ENCODE measurements at regions not wholly inside any gene's neighbourhood (a gene's known extent, or its start where the extent isn't known, plus 50 kb on each side); places are given as distances from the start of the nearest gene placed in this dataset.
"Not testable (repeated sequence)": the region's sequence is repeated elsewhere in the genome, so short reads cannot be mapped to it uniquely, and the experiment has no call there.

- DNase-seq (no peak), ATAC-seq (no peak)
- POLR2A ChIA-PET, result no interaction called here
- Mint-ChIP-seq H3K4me3 (no peak overlapping the region), H3K4me1 (no peaks in the 10 kb centered on the region), H3K9me3 (peaks cover 6 to 32% (median 25%) of the 10 kb centered on the region in 9 donors), H3K27me3 (peaks cover 0 to 18% (median 12%) of the 10 kb centered on the region in 5 donors), H3K36me3 (peaks cover 0 to 14% (median 1%) of the 10 kb centered on the region in 3 donors), H3K27ac (no peak overlapping the region)
Measured at GRCh38 chr6:40669343-40669742, 82.2 kb upstream of the LRFN2 start.

GRCh38 chr6:40668203-40668602 lies 81.0 kb upstream of the LRFN2 start:
- Mint-ChIP-seq H3K36me3 (peaks cover 2 to 25% (median 3%) of the 10 kb centered on the region in 3 donors), H3K9me3 (peaks cover 6 to 44% (median 36%) of the 10 kb centered on the region in 9 donors), H3K4me3 (no peak overlapping the region), H3K27me3 (peaks cover 0 to 18% (median 12%) of the 10 kb centered on the region in 5 donors), H3K27ac (no peak overlapping the region), H3K4me1 (no peaks in the 10 kb centered on the region)
- DNase-seq (no peak), ATAC-seq (no peak)
- POLR2A ChIA-PET, result no interaction called here

- no peaks in the 10 kb centered on the region for H3K4me1 Mint-ChIP-seq
- POLR2A ChIA-PET, result no interaction called here
- peaks cover 6 to 49% (median 38%) of the 10 kb centered on the region in 9 donors for H3K9me3 Mint-ChIP-seq
- H3K4me3 Mint-ChIP-seq, result no peak overlapping the region
- H3K27me3 Mint-ChIP-seq, result peaks cover 0 to 18% (median 12%) of the 10 kb centered on the region in 5 donors
- no peak overlapping the region for H3K27ac Mint-ChIP-seq
- no peak for DNase-seq
- H3K36me3 Mint-ChIP-seq, result peaks cover 2 to 27% (median 3%) of the 10 kb centered on the region in 3 donors
- ATAC-seq, result no peak
Measured at GRCh38 chr6:40666530-40666929, 79.4 kb upstream of the LRFN2 start.

GRCh38 chr6:40661726-40662125 lies 74.6 kb upstream of the LRFN2 start:
- POLR2A ChIA-PET, result interaction anchor here (0.6 kb wide), 1 partner anchor 771 kb away, joined by 3 read pairs; no protein-coding TSS in a partner anchor
- Mint-ChIP-seq H3K36me3 (peaks cover 2 to 27% (median 3%) of the 10 kb centered on the region in 3 donors), H3K27ac (no peak overlapping the region), H3K27me3 (peaks cover 2 to 21% (median 12%) of the 10 kb centered on the region in 5 donors), H3K4me3 (no peak overlapping the region), H3K9me3 (peaks cover 6 to 39% (median 31%) of the 10 kb centered on the region in 9 donors), H3K4me1 (peaks cover 0 to 3% (median 0%) of the 10 kb centered on the region in 4 donors)
- no peak for ATAC-seq
- no peak for DNase-seq

GRCh38 chr6:40656772-40657171 lies 69.6 kb upstream of the LRFN2 start:
- H3K36me3 Mint-ChIP-seq, DNase-seq, POLR2A ChIA-PET, H3K4me3 Mint-ChIP-seq, ATAC-seq, H3K27ac Mint-ChIP-seq, H3K9me3 Mint-ChIP-seq, H3K4me1 Mint-ChIP-seq: not testable (repeated sequence)
- H3K27me3 Mint-ChIP-seq, result peaks cover 0 to 16% (median 9%) of the 10 kb centered on the region in 5 donors

GRCh38 chr6:40654828-40655227 lies 67.7 kb upstream of the LRFN2 start:
- POLR2A ChIA-PET, result no interaction called here
- Mint-ChIP-seq H3K36me3 (no peaks in the 10 kb centered on the region), H3K4me1 (no peaks in the 10 kb centered on the region), H3K4me3 (no peak overlapping the region), H3K9me3 (no peaks in the 10 kb centered on the region), H3K27ac (no peak overlapping the region), H3K27me3 (peaks cover 0 to 12% (median 4%) of the 10 kb centered on the region in 5 donors)
- DNase-seq (no peak), ATAC-seq (no peak)

GRCh38 chr6:40645043-40645442 lies 57.9 kb upstream of the LRFN2 start:
- H3K9me3 Mint-ChIP-seq, result no peaks in the 10 kb centered on the region
- DNase-seq (no peak), ATAC-seq (no peak)
- H3K36me3 Mint-ChIP-seq, result no peaks in the 10 kb centered on the region
- H3K27ac Mint-ChIP-seq, result no peak overlapping the region
- peaks cover 6 to 25% (median 21%) of the 10 kb centered on the region in 5 donors for H3K27me3 Mint-ChIP-seq
- no peak overlapping the region for H3K4me3 Mint-ChIP-seq
- POLR2A ChIA-PET, result no interaction called here
- H3K4me1 Mint-ChIP-seq, result peaks cover 10 to 17% (median 15%) of the 10 kb centered on the region in 4 donors

- Mint-ChIP-seq H3K4me1 (peaks cover 10 to 23% (median 18%) of the 10 kb centered on the region in 4 donors), H3K9me3 (no peaks in the 10 kb centered on the region), H3K4me3 (no peak overlapping the region), H3K36me3 (no peaks in the 10 kb centered on the region), H3K27ac (no peak overlapping the region), H3K27me3 (peaks cover 1 to 9% (median 2%) of the 10 kb centered on the region in 5 donors)
- no peak for DNase-seq
- ATAC-seq, result no peak
- POLR2A ChIA-PET, result no interaction called here
Measured at GRCh38 chr6:40642837-40643236, 55.7 kb upstream of the LRFN2 start.

- Mint-ChIP-seq H3K36me3 (no peaks in the 10 kb centered on the region), H3K27ac (no peak overlapping the region), H3K9me3 (no peaks in the 10 kb centered on the region), H3K4me3 (no peak overlapping the region), H3K4me1 (peaks cover 9 to 23% (median 18%) of the 10 kb centered on the region in 4 donors), H3K27me3 (peaks cover 0 to 7% (median 0%) of the 10 kb centered on the region in 5 donors)
- POLR2A ChIA-PET, result no interaction called here
- no peak for ATAC-seq
- no peak for DNase-seq
Measured at GRCh38 chr6:40642190-40642589, 55.0 kb upstream of the LRFN2 start.

GRCh38 chr6:40640599-40641227 lies 53.5 kb upstream of the LRFN2 start:
- H3K36me3 Mint-ChIP-seq, result no peaks in the 10 kb centered on the region
- H3K4me3 Mint-ChIP-seq, result peak overlapping the region; percentile 9 to 80 (median 59)
- peaks cover 0 to 7% (median 0%) of the 10 kb centered on the region in 5 donors for H3K27me3 Mint-ChIP-seq
- POLR2A ChIA-PET, result no interaction called here
- DNase-seq, result peak in 7 of 10 donors; percentile 2 to 28 (median 23)
- H3K9me3 Mint-ChIP-seq, result no peaks in the 10 kb centered on the region
- peak; percentile 20 to 41 for ATAC-seq
- peaks cover 9 to 23% (median 18%) of the 10 kb centered on the region in 4 donors for H3K4me1 Mint-ChIP-seq
- H3K27ac Mint-ChIP-seq, result peak overlapping the region in 9 of 10 donors; percentile 45 to 88 (median 72)

Data from naive thymus-derived CD8-positive, alpha-beta T cell (primary cell).